SH-SY5Y (cell line): ENCODE measurements at regions not wholly inside any gene's neighbourhood (a gene's known extent, or its start where the extent isn't known, plus 50 kb on each side); places are given as distances from the start of the nearest gene placed in this dataset.

Experiments used
- GATA2 ChIP-seq: IDR thresholded peaks from 2 replicates; pipeline ENCODE4 v1.6.1; 2011; ENCODE audit warnings: mild to moderate bottlenecking, low read depth, low read length
- GATA3 ChIP-seq: IDR thresholded peaks from 2 replicates; pipeline ENCODE4 v1.6.1; 2011; ENCODE audit warnings: low read depth, mild to moderate bottlenecking, low read length, moderate library complexity

DNA sequence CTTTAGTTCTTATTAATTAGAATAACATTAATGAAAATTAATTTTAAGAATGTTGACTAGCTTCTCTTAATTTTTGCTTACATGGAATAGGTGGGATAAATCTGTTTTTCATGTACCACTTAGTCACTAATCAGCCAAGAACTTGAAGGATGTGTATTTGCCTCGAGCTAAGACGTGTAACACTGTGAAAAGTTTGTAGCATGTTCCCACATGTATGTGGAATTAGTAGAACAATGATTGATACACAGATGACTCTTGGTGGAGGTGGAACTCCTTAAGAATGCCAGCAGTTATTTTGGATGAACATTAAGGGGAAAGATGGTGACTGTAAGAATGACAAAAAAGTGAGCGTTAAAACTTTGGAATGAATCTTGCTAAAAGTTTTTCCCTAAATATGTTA, 435.7 kb upstream of the MDGA2 start:
- TF ChIP-seq GATA2 (no peak), GATA3 (no peak)
